B cell (primary cell): ENCODE measurements at regions not wholly inside any gene's neighbourhood (a gene's known extent, or its start where the extent isn't known, plus 50 kb on each side); places are given as distances from the start of the nearest gene placed in this dataset.

ENCODE experiments used
- CTCF ChIP-seq: fragments of 200-600 bp; IDR thresholded peaks from one replicate; pipeline ENCODE4 v1.8.0; 2022; ENCODE audit warnings: antibody characterized with exemption, mild to moderate bottlenecking
- EZH2 ChIP-seq: IDR thresholded peaks from 2 replicates; pipeline ENCODE4 v1.6.1; 2012; ENCODE audit warnings: borderline replicate concordance, low read depth, mild to moderate bottlenecking, moderate library complexity, low read length; ENCODE audit not compliant: insufficient read depth, poor library complexity, severe bottlenecking

GRCh38 chr4:77308843-77309242 is 151.8 kb downstream of the CCNG2 start:
- peak; percentile 29 for TF ChIP-seq CTCF
- TF ChIP-seq EZH2 = no peak
